A673 (cell line): ENCODE measurements at regions not wholly inside any gene's neighbourhood (a gene's known extent, or its start where the extent isn't known, plus 50 kb on each side); places are given as distances from the start of the nearest gene placed in this dataset.
"Not testable (repeated sequence)": the region's sequence is repeated elsewhere in the genome, so short reads cannot be mapped to it uniquely, and the experiment has no call there.

Experiments used
- BruUV-seq: library from RNA; stranded (reverse); fragments of 400-500 nt; replicated peaks from 2 replicates; lab custom pipeline; 2021; lab: Mats Ljungman, UMichigan
- CTCF ChIA-PET: fragments of 300-600 bp; sonication (Branson Sonifier 250); formaldehyde crosslinking; loops from one replicate; lab custom pipeline; 2022; ENCODE audit warnings: antibody characterized with exemption; lab: Charles Lee
- POLR2A ChIA-PET: fragments of 300-600 bp; sonication (Branson Sonifier 250); formaldehyde crosslinking; loops from one replicate; lab custom pipeline; 2022; ENCODE audit warnings: antibody characterized with exemption; ENCODE audit not compliant: low non-redundant PET; lab: Charles Lee
- DNase-seq: peaks from one replicate; pipeline ENCODE4 v3.0.0-alpha.2; 2015; ENCODE audit warnings: low spot score
- H3K27ac ChIP-seq: fragments of 200-600 bp; sonication (generic); 2 replicates; pipeline ENCODE4 v1.5.1; 2016; ENCODE audit warnings: mixed run types, low read depth, mild to moderate bottlenecking, mixed read lengths, antibody characterized with exemption, low read length; ENCODE audit not compliant: poor library complexity, severe bottlenecking
- H3K27me3 ChIP-seq: fragments of 200-600 bp; sonication (generic); replicated peaks from 2 replicates; pipeline ENCODE4 v1.6.1; 2017; ENCODE audit warnings: mixed run types, low read depth, mild to moderate bottlenecking, mixed read lengths, antibody characterized with exemption, low read length; ENCODE audit not compliant: insufficient read depth, poor library complexity
- H3K36me3 ChIP-seq: fragments of 200-600 bp; sonication (generic); 2 replicates; pipeline ENCODE4 v1.6.1; 2016; ENCODE audit warnings: mixed run types, mild to moderate bottlenecking, mixed read lengths, antibody characterized with exemption, low read length; ENCODE audit not compliant: insufficient read depth, poor library complexity, severe bottlenecking
- H3K4me1 ChIP-seq: fragments of 200-600 bp; sonication (generic); 2 replicates; pipeline ENCODE4 v1.6.1; 2017; ENCODE audit warnings: mixed run types, mild to moderate bottlenecking, mixed read lengths, antibody characterized with exemption, low read length; ENCODE audit not compliant: insufficient read depth, poor library complexity, severe bottlenecking
- H3K4me3 ChIP-seq: fragments of 200-600 bp; sonication (generic); 2 replicates; pipeline ENCODE4 v1.5.1; 2016; ENCODE audit warnings: low read depth, mixed run types, mild to moderate bottlenecking, mixed read lengths, low read length; ENCODE audit not compliant: poor library complexity, severe bottlenecking
- H3K9me3 ChIP-seq: fragments of 200-600 bp; sonication (generic); 2 replicates; pipeline ENCODE4 v1.6.1; 2016; ENCODE audit warnings: mixed run types, low read depth, mild to moderate bottlenecking, mixed read lengths, antibody characterized with exemption, low read length; ENCODE audit not compliant: poor library complexity, severe bottlenecking
- EZH2 ChIP-seq: fragments of 200-600 bp; sonication (generic); IDR thresholded peaks from 2 replicates; pipeline ENCODE4 v1.6.1; 2017; ENCODE audit warnings: borderline replicate concordance, low read depth, mild to moderate bottlenecking, mixed read lengths, antibody characterized with exemption, low read length; ENCODE audit not compliant: poor library complexity, severe bottlenecking
- intact Hi-C: fragments of 100-400 bp; cut with micrococcal nuclease; formaldehyde crosslinking; loops from one replicate; pipeline ENCODE4 v1.10.0; 2022; ENCODE audit not compliant: unreplicated experiment
- TF ChIP-seq, protein P1 (sequence below): fragments of 300-800, 200-600 bp; sonication (generic); conservative IDR thresholded peaks from 2 replicates; pipeline ENCODE4 v1.5.1; 2017; ENCODE audit warnings: low read depth, mild to moderate bottlenecking, antibody characterized with exemption, low read length, moderate library complexity, mixed read lengths

DNA sequence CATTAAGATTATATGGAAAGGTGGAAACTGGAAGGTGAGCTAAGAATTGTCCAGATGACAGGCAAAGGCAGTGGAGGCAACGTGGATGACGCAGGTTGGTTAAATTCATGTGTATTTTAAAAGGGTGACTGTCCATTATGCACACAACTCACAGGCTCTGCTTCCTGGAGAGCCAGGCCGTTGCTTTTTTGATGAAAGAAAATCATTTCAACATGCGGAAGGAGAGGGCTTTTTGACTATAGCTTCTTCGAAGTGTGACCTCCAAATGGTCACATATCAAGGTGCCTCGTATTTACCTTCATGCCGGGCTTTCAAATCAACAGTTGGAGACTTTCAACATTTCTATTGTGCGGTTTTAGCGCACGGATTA, 126.7 kb downstream of the MYCN start:
- H3K36me3 ChIP-seq = no peaks in the 10 kb centered on the region
- no TSS peak for BruUV-seq
- POLR2A ChIA-PET = no interaction called here
- H3K27ac ChIP-seq = no peak overlapping the region
- no peaks in the 10 kb centered on the region for H3K9me3 ChIP-seq
- no peaks in the 10 kb centered on the region for H3K4me1 ChIP-seq
- CTCF ChIA-PET = no interaction called here
- no peak overlapping the region for H3K4me3 ChIP-seq
- intact Hi-C loops = no loop called here
- TF ChIP-seq, protein P1, sequence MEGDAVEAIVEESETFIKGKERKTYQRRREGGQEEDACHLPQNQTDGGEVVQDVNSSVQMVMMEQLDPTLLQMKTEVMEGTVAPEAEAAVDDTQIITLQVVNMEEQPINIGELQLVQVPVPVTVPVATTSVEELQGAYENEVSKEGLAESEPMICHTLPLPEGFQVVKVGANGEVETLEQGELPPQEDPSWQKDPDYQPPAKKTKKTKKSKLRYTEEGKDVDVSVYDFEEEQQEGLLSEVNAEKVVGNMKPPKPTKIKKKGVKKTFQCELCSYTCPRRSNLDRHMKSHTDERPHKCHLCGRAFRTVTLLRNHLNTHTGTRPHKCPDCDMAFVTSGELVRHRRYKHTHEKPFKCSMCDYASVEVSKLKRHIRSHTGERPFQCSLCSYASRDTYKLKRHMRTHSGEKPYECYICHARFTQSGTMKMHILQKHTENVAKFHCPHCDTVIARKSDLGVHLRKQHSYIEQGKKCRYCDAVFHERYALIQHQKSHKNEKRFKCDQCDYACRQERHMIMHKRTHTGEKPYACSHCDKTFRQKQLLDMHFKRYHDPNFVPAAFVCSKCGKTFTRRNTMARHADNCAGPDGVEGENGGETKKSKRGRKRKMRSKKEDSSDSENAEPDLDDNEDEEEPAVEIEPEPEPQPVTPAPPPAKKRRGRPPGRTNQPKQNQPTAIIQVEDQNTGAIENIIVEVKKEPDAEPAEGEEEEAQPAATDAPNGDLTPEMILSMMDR = no peak
- TF ChIP-seq EZH2 = no peak
- DNase-seq = no peak
- no peaks in the 10 kb centered on the region for H3K27me3 ChIP-seq

DNA sequence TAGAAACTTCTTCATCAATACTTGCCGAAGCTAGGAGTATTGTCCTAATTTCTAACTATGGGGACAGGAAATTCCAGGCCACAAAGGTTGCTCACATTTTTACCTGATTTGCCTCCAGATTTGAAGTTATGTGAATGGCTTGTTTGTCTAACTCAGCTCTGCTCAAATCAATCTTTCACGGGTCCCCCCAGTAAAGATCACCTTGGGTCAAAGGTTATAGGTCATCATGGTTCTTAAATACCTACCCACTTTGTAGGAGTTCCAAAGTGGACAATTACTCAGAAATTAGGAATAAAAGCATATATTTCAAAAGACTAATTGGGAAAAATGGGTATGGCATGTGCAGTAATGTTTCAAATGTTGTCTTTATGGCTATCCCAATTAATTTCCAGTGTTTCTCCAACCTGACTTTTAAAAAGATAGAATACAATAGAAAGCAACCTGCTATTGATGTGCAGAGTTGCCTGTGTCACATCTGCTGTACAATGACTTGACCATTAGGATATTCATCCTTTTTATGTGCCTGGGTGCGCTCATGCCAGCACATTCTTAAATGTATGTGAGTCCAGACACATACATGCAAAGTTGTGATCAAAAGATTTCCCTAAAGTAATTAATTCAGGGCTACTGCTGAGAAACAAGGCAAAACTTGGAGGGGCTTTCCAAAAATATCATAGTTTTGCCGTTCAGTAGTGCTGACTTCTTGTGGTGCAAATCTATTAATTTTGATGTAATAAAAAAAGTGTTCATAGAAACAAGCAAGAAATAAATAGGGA, 126.1 kb downstream of the MYCN start:
- ChIA-PET POLR2A (no interaction called here), CTCF (no interaction called here)
- BruUV-seq = no TSS peak
- no peak overlapping the region for H3K27ac ChIP-seq
- H3K9me3 ChIP-seq = no peaks in the 10 kb centered on the region
- H3K4me1 ChIP-seq = no peaks in the 10 kb centered on the region
- no peak overlapping the region for H3K4me3 ChIP-seq
- no peaks in the 10 kb centered on the region for H3K27me3 ChIP-seq
- H3K36me3 ChIP-seq = no peaks in the 10 kb centered on the region
- DNase-seq = no peak
- no peak for TF ChIP-seq EZH2
- TF ChIP-seq, protein P1 = no peak
- intact Hi-C loops = no loop called here

- H3K27me3 ChIP-seq, DNase-seq, BruUV-seq, H3K9me3 ChIP-seq, H3K36me3 ChIP-seq, H3K27ac ChIP-seq, CTCF ChIA-PET, H3K4me3 ChIP-seq, intact Hi-C loops, POLR2A ChIA-PET, H3K4me1 ChIP-seq: not testable (repeated sequence)
These were observed 125.1 kb downstream of the MYCN start for GRCh38 chr2:16065272-16066069.

GRCh38 chr2:16064745-16065144, 124.4 kb downstream of the MYCN start:
- Histone ChIP-seq H3K27ac (no peak overlapping the region), H3K36me3 (no peaks in the 10 kb centered on the region), H3K4me3 (no peak overlapping the region), H3K4me1 (no peaks in the 10 kb centered on the region), H3K27me3 (no peaks in the 10 kb centered on the region), H3K9me3 (no peaks in the 10 kb centered on the region)
- ChIA-PET CTCF (no interaction called here), POLR2A (no interaction called here)
- intact Hi-C loops = no loop called here
- DNase-seq = no peak
- TF ChIP-seq, protein P1 = no peak
- no peak for TF ChIP-seq EZH2
- BruUV-seq = no TSS peak
